ENCODE measurements at regions not wholly inside any gene's neighbourhood (a gene's known extent, or its start where the extent isn't known, plus 50 kb on each side); places are given as distances from the start of the nearest gene placed in this dataset.
A peak's percentile ranks its signal among the peaks of the same experiment; 100 is the strongest.
"Not testable (repeated sequence)": the region's sequence is repeated elsewhere in the genome, so short reads cannot be mapped to it uniquely, and the experiment has no call there.

GRCh38 chr16:65809627-65810026 is 556.9 kb upstream of the CDH5 start:
- no peak for DNase-seq (ENCODE audit: low read depth, low spot score)

GRCh38 chr16:65808790-65809189 is 557.7 kb upstream of the CDH5 start:
- no peak for DNase-seq (ENCODE audit: low read depth, low spot score)

GRCh38 chr16:65807858-65808257 is 558.6 kb upstream of the CDH5 start:
- no peak for DNase-seq (ENCODE audit: low read depth, low spot score)

DNA sequence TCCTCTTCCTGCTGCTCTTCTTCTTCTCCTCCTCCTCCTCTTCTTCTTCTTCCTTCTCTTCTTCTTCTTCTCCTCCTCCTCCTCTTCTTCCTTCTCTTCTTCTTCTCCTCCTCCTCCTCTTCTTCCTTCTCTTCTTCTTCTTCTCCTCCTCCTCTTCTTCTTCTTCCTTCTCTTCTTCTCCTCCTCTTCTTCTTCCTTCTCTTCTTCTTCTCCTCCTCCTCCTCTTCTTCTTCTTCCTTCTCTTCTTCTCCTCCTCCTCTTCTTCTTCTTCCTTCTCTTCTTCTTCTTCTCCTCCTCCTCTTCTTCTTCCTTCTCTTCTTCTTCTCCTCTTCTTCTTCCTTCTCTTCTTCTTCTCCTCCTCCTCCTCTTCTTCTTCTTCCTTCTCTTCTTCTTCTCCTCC is 560.8 kb upstream of the CDH5 start:
- not testable (repeated sequence) for DNase-seq (ENCODE audit: low read depth, low spot score)

DNA sequence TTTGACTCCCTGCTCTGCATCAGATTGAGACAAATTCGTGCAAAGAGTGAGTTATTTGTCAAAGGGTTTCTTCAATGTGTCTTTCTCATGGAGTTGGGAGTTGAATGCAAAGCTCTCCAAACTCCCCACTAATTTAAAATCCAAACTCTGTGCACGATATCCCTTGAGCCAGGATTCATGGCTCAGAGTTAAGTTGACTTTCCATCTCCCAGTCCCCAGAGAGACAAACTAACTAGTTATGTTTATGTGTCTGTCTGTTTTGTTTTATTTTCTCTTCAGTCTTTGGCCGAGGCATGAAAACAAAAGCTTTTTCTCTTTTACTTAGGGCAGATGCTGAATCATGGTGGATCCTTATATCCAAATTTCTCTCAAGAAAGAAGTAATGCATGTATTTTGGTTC is 570.0 kb upstream of the CDH5 start:
- no peak for DNase-seq (ENCODE audit: low read depth, low spot score)

DNA sequence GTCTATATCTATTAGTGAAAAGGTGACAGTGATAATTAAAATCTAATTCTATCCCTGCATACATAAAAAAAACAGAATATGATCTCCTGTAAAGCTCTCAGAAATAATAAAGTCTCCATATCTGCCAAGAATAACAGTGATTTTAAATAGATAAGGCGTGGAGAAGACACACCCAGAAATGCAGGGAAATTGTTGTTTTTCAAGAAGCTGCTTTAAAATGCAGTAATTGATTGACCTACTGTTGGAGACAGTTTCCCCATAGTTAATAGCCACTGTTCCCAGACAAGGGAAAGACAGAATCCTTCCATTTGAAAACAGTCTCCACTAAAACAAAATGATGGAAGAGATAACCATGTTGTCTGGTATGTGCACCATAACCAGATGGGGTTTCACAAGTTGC is 571.5 kb upstream of the CDH5 start:
- DNase-seq (ENCODE audit: low read depth, low spot score), result no peak

- no peak for DNase-seq (ENCODE audit: low read depth, low spot score)
Measured at GRCh38 chr16:65793781-65794180, 572.7 kb upstream of the CDH5 start.

DNA sequence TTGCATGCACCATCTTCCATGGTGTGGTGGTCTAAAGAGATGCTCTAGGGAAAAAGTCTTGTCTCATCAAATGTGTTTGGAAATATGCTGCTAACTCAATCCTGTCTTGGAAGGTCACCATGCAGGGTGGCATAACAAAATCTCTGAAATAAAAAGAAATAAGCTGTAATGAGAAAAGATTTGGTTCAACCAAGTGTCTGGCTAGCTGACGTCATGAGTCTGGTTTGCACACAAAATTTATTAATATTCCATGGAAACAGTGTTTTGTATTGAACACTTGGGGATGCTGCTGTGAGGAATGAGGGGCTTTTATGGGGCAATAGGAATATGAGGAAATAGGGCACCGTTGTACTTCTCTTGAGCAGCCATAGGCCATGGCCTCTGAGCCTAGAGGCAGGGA is 575.7 kb upstream of the CDH5 start:
- DNase-seq (ENCODE audit: low read depth, low spot score), result no peak

- no peak for DNase-seq (ENCODE audit: low read depth, low spot score)
Measured at GRCh38 chr16:65789161-65789945, 577.1 kb upstream of the CDH5 start.

DNA sequence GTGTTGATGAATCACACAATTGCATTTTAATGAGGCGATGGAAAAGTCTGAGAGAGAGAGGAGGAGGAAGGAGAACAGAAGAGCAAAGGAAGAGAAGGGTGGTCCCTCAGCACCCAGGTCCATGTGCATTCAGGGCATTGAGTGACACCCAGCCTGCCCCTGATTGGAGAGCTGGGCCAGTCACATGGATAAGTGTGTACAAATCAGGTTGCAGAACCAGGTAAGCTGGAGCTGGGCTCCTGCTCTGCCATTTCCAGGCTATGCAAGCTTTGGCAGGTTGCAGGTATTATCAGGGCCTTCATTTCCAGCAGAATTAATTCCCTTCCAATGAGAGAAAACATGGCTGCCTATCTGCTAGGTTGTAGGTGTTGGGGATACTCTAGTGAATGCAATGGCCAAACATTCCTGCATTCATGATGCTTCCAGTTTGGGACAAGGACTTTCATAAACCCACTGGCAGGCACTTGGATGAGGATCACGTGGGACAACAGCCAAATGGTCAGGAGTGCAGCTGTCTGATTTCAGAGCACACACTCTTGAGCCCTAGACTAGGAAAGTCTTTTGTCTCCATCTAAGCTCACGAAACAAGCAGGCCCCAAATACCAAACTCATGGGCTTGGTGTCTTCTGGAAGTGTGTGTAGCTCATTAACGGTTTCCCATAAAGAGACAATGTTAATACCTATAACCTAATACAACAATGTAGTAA is 577.9 kb upstream of the CDH5 start:
- no peak for DNase-seq (ENCODE audit: low read depth, low spot score)

DNA sequence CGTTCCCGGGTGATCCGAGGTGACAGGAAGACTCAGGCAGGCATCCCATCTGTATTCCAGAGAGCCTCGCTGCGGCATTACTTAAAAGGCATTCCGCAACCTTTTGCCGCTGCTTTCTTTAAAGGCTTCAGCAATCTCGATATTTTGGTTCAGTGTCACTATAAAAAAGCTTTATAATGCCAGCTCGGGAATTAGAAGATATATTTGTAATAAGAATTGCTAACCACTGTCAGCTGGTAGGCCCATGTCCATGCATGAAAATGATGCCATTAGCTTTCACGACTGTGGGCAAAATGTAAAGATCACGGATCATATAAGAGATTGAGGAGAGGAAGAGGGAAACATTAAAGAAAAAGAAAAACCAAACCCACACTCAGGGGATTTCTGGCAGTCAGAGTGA is 578.6 kb upstream of the CDH5 start:
- DNase-seq (ENCODE audit: low read depth, low spot score), result no peak

DNA sequence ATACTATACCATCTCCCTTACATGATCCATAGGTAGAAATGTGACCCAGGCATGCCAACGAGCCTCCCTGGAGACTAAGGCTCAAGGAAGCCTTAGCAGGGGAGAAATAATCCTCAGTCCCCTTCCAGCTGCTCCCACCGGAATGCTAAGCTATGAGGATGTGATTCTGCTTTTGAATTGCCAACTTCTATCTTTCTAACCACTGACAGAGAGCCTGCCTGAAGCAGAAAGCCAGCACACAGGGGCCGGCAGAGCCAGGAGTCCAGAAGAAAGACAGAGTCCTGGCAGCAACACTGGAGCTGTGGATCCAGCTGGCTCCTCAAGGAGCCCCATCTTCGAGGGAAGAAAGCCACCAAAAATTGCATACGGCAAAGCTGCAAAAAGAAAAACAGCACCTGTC is 579.6 kb upstream of the CDH5 start:
- no peak for DNase-seq (ENCODE audit: low read depth, low spot score)

DNA sequence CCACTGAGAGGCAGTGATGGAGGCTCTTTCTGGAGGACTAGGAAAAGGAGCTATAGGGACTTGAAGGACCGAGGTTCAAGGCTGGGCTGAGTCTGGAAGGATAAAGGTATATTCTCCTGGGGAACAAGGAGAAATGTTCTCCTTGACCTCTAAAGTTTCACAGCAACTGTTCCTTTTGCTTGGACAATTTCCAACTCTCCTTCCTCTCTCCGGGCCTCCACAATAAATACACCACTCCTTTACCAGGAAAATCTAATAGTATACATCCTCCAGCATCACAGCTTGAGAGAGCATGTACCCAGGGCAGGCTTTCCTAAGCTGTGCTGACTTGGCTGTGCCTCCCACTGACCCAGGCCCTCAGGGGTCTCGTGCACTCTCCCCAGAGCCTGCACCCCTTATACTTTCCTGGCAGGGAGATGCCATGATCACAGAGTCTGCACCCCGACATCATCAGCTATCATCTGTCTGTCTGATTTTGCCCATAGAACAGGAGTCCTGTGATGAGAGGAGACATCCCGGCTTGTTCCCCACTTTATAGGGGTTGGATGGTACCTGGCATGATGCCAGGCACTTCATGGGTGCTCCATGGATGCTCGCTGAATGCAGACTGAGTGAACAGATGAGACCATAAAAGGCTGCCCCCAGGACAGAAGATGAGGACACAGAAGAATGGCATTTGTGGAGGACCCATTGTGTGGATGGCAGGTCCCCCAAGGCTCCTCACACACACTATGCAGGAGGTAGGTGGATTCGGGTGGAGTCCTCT is 582.6 kb upstream of the CDH5 start:
- no peak for DNase-seq (ENCODE audit: low read depth, low spot score)

DNA sequence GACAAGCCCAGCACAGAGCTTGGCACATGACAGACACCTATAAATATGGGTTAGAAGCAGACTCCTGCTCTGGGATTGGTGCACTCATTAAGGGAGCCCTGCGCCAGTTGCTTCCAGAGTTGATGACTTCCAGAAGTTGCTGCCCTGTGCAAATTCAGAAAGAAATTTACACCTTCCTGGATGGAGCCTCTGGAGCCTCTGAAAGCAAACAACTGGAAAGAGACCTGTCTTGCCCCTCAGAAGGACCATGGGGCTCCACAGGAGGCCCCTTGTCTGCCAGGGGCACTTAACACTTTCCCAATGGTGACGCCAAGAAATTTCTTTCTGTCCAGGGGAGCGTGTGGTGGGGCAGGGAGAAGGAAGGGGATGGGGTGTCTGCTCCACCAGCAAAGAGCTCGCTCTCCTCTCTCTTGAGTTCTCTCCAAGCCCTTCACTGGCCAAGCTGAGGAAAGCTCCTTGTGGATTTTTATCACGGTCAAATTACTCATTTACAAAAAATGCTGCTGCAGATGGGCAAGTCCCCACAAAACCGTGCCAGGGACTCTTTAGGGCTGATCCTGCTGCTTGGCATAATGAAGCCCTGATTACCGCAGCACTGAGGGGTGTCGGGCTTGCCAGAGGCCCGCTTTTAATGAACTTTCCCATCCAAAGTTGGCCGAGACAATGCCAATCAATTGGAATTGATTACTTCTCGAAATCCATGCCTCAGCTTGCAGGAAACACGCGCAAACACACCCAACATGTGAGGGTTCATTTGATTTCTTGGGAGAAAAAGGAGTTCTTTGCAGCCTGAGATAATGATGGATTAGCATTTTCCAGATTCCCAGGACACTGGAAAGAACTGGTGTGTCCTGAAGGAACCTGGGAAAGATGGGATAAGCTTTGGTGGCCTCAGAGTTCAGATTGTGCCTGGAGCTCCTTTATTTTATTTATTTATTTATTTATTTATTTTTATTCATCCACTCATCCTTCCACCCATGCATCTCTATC is 583.6 kb upstream of the CDH5 start:
- DNase-seq (ENCODE audit: low read depth, low spot score), result no peak

DNA sequence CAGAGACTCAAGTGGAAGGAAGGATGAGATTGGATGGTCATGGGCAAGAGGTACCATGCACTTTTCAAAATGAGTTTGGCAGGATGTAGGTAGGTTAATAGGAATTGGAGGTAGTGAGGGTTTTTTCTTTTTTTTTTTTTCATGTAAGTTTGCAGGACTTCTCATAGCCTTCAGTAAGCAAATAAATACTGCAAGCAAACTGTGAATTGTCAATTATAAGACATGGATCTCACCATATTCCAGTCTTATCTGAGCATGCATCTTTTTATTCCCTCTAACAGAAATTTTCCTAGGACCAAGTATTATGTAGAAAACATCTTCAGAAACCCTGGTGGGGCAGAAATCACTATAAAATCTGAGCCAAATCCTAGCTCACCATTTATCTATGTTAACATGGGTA is 584.6 kb upstream of the CDH5 start:
- DNase-seq (ENCODE audit: low read depth, low spot score), result no peak

GRCh38 chr16:65781363-65781762 is 585.1 kb upstream of the CDH5 start:
- no peak for DNase-seq (ENCODE audit: low read depth, low spot score)

- DNase-seq (ENCODE audit: low read depth, low spot score), result no peak
Measured at GRCh38 chr16:65779201-65779600, 587.3 kb upstream of the CDH5 start.

DNA sequence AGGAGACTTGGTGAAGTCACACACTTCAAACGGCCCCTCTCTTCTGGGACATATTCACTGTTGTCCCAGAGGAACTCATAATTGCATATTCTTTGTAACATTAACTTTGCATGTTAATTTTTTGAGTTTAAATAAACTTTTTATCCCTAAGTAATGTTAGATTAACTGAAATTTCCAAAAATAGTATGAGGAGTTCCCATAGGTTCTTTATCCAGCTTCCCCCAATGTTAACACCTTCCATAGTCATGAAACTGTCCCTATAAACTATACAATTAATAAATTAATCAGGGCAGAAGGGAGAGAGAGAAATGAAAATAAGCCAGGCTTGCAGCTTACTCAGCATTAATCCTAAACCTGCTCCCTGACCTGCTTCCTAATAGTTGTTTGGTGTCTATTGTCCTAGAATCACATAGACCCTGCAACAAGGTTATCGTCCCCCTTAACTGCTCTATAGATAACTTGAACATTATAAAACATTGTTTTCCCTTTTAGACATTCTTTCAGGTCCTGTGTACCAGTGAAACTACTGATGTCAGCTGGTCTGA is 589.8 kb upstream of the CDH5 start:
- no peak for DNase-seq (ENCODE audit: low read depth, low spot score)

- DNase-seq (ENCODE audit: low read depth, low spot score), result no peak
Measured at GRCh38 chr16:65775829-65776228, 590.7 kb upstream of the CDH5 start.

- no peak for DNase-seq (ENCODE audit: low read depth, low spot score)
Measured at GRCh38 chr16:65774350-65774749, 592.1 kb upstream of the CDH5 start.

GRCh38 chr16:65773301-65773874 is 593.1 kb upstream of the CDH5 start:
- peak; percentile 80 for DNase-seq (ENCODE audit: low read depth, low spot score)

All from ELF-1 (cell line).